Endometrium (tissue), 2 donors: ENCODE measurements at regions not wholly inside any gene's neighbourhood (a gene's known extent, or its start where the extent isn't known, plus 50 kb on each side); places are given as distances from the start of the nearest gene placed in this dataset.
"Not testable (repeated sequence)": the region's sequence is repeated elsewhere in the genome, so short reads cannot be mapped to it uniquely, and the experiment has no call there.

Source experiments
- FAIRE-seq: peaks from 2 replicates; lab custom pipeline; 2012; peaks lifted over from hg19 to GRCh38; lab: Jason Lieb, UNC
- donor health status: control.
- donor health status: control.

GRCh38 chr16:77488652-77489051 is 53.8 kb upstream of the ADAMTS18 start:
- no peak for FAIRE-seq

- no peak for FAIRE-seq
Measured at GRCh38 chr16:77491091-77491490, 56.3 kb upstream of the ADAMTS18 start.

- no peak for FAIRE-seq
Measured at GRCh38 chr16:77496934-77497333, 62.1 kb upstream of the ADAMTS18 start.

GRCh38 chr16:77499373-77500285 is 64.8 kb upstream of the ADAMTS18 start:
- no peak for FAIRE-seq

- FAIRE-seq: no peak
Measured at GRCh38 chr16:77500286-77500598, 65.4 kb upstream of the ADAMTS18 start.

- FAIRE-seq: no peak
Measured at GRCh38 chr16:77500934-77501664, 66.3 kb upstream of the ADAMTS18 start.

- no peak for FAIRE-seq
Measured at GRCh38 chr16:77502448-77502847, 67.6 kb upstream of the ADAMTS18 start.

GRCh38 chr16:77506492-77506891 is 71.7 kb upstream of the ADAMTS18 start:
- FAIRE-seq: not testable (repeated sequence)

GRCh38 chr16:77509051-77509450 is 74.2 kb upstream of the ADAMTS18 start:
- FAIRE-seq: no peak

GRCh38 chr16:77509796-77510195 is 75.0 kb upstream of the ADAMTS18 start:
- FAIRE-seq: no peak

- FAIRE-seq: no peak
Measured at GRCh38 chr16:77511053-77511452, 76.2 kb upstream of the ADAMTS18 start.

GRCh38 chr16:77514500-77515220 is 79.8 kb upstream of the ADAMTS18 start:
- no peak for FAIRE-seq

- FAIRE-seq: not testable (repeated sequence)
Measured at GRCh38 chr16:77525226-77525625, 90.4 kb upstream of the ADAMTS18 start.

GRCh38 chr16:77531752-77532151 is 96.9 kb upstream of the ADAMTS18 start:
- no peak for FAIRE-seq

GRCh38 chr16:77536809-77537208 is 102.0 kb upstream of the ADAMTS18 start:
- FAIRE-seq: no peak

GRCh38 chr16:77539421-77540034 is 104.7 kb upstream of the ADAMTS18 start:
- FAIRE-seq: no peak

- no peak for FAIRE-seq
Measured at GRCh38 chr16:77540646-77541045, 105.8 kb upstream of the ADAMTS18 start.

- FAIRE-seq: no peak
Measured at GRCh38 chr16:77541165-77541564, 106.3 kb upstream of the ADAMTS18 start.

GRCh38 chr16:77548151-77548550 is 113.3 kb upstream of the ADAMTS18 start:
- no peak for FAIRE-seq

- FAIRE-seq: no peak
Measured at GRCh38 chr16:77548766-77549165, 113.9 kb upstream of the ADAMTS18 start.

- FAIRE-seq: no peak
Measured at GRCh38 chr16:77549876-77550275, 115.0 kb upstream of the ADAMTS18 start.

- no peak for FAIRE-seq
Measured at GRCh38 chr16:77551357-77551756, 116.5 kb upstream of the ADAMTS18 start.
